SJCRH30 (cell line): ENCODE measurements at regions not wholly inside any gene's neighbourhood (a gene's known extent, or its start where the extent isn't known, plus 50 kb on each side); places are given as distances from the start of the nearest gene placed in this dataset.

ENCODE experiments used
- DNase-seq, 2 experiments: peaks; one replicate each; pipeline ENCODE4 v3.0.0-alpha.2; 2015 to 2020
- H3K27ac ChIP-seq: fragments of 250-450 bp; sonication (Bioruptor Pico); 2 replicates; pipeline ENCODE4 v1.5.1; 2020; ENCODE audit warnings: mild to moderate bottlenecking, moderate library complexity
- H3K27me3 ChIP-seq: fragments of 250-450 bp; sonication (Bioruptor Pico); 2 replicates; pipeline ENCODE4 v1.5.1; 2020; ENCODE audit warnings: mild to moderate bottlenecking, moderate library complexity
- H3K36me3 ChIP-seq: fragments of 250-450 bp; sonication (Bioruptor Pico); 2 replicates; pipeline ENCODE4 v1.5.1; 2020; ENCODE audit warnings: mild to moderate bottlenecking, moderate library complexity
- H3K4me1 ChIP-seq: fragments of 250-450 bp; sonication (Bioruptor Pico); 2 replicates; pipeline ENCODE4 v1.5.1; 2020; ENCODE audit warnings: mild to moderate bottlenecking, moderate library complexity
- H3K4me3 ChIP-seq: fragments of 250-450 bp; sonication (Bioruptor Pico); 2 replicates; pipeline ENCODE4 v1.5.1; 2020; ENCODE audit warnings: mild to moderate bottlenecking, moderate library complexity
- H3K9me3 ChIP-seq: fragments of 250-450 bp; sonication (Bioruptor Pico); replicated peaks from 2 replicates; pipeline ENCODE4 v1.5.1; 2020; ENCODE audit warnings: mild to moderate bottlenecking, moderate library complexity

DNA sequence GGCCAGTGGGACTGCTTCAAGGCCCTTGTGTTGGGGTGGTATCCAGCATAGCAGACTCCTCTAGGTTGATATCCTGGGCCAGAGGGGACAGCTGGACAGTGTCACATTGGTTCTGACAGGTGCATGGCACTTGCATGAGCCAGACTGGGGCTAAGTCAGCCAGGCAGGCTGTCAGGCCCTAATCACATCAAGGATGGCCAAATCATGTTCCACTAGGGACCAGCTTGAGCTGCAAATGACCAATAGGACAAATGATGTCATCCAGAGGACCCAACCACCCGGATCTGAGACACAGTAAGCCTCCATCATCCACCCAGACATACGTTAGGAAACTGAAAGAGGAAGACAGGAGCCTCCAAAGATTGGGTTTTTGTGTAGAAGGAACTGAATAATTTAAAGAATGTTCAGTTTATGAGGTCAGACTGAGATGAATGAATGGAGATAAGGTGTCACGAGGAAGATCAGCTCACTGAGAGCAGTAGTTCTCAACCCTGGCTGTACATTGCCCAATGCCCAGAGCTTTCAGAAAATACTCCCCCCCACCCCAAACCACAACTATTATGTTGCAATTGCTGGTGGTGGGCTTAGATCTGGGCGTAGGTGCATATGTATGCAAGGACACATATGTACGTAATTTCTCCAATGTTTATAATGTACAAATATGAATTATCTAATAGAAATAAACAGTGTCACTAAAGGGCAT is 75.2 kb upstream of the INHBA start:
- DNase-seq, result no peak
- no peaks in the 10 kb centered on the region for H3K9me3 ChIP-seq
- H3K36me3 ChIP-seq, result no peaks in the 10 kb centered on the region
- H3K27me3 ChIP-seq, result no peaks in the 10 kb centered on the region
- H3K4me1 ChIP-seq, result no peaks in the 10 kb centered on the region
- no peak overlapping the region for H3K27ac ChIP-seq
- H3K4me3 ChIP-seq, result no peak overlapping the region

GRCh38 chr7:41774966-41775365 is 72.1 kb upstream of the INHBA start:
- Histone ChIP-seq H3K27me3 (no peaks in the 10 kb centered on the region), H3K27ac (no peak overlapping the region), H3K4me1 (no peaks in the 10 kb centered on the region), H3K9me3 (no peaks in the 10 kb centered on the region), H3K4me3 (no peak overlapping the region), H3K36me3 (no peaks in the 10 kb centered on the region)
- DNase-seq, result no peak

DNA sequence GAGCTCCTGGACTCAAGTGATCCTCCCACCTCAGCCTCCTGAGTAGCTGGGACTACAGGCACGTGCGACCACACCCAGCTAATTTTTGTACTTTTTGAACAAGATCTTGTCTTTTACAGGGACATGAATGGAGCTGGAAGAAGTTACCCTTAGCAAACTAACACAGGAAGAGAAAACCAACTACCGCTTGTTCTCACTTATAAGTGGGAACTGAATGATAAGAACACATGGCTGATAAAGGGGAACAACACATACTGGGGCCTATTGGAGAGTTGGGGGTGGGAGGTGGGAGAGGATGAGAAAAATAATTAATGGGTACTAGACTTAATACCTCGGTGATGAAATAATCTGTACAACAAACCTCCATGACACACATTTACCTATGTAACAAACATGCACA is 70.9 kb upstream of the INHBA start:
- Histone ChIP-seq H3K27me3 (no peaks in the 10 kb centered on the region), H3K9me3 (no peaks in the 10 kb centered on the region; the same call in 1 of the 2 replicates), H3K4me1 (no peaks in the 10 kb centered on the region), H3K36me3 (no peaks in the 10 kb centered on the region), H3K4me3 (no peak overlapping the region), H3K27ac (no peak overlapping the region)
- DNase-seq, result no peak

GRCh38 chr7:41771717-41772116 is 68.8 kb upstream of the INHBA start:
- Histone ChIP-seq H3K27me3 (no peaks in the 10 kb centered on the region), H3K36me3 (no peaks in the 10 kb centered on the region), H3K4me1 (no peaks in the 10 kb centered on the region), H3K4me3 (no peak overlapping the region), H3K27ac (no peak overlapping the region), H3K9me3 (no peaks in the 10 kb centered on the region; the same call in 1 of the 2 replicates)
- no peak for DNase-seq

GRCh38 chr7:41769162-41769561 is 66.3 kb upstream of the INHBA start:
- H3K4me3 ChIP-seq, result no peak overlapping the region
- no peaks in the 10 kb centered on the region; the same call in 1 of the 2 replicates for H3K9me3 ChIP-seq
- H3K4me1 ChIP-seq, result no peaks in the 10 kb centered on the region
- no peaks in the 10 kb centered on the region; the same call in 1 of the 2 replicates for H3K27me3 ChIP-seq
- DNase-seq, result no peak
- H3K36me3 ChIP-seq, result no peaks in the 10 kb centered on the region
- no peak overlapping the region for H3K27ac ChIP-seq

DNA sequence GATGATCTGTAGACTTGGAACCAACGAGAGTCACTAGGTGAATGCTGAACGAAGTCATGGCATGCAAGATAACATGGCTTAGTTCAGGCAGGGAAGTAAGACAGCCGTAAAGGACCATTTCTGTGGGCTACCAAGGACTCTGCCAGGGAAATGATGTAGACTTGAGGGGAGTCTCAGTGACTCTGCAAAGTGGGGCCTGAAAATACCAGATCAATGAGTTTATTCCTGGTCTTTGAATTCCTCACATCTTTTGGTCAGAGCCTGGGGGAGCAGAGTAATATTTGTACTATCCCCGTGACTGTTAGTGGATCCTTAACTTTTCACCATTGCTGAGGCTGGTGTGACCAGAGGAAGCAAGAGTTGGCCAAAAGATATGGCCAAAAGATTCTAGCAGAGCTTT is 60.7 kb upstream of the INHBA start:
- Histone ChIP-seq H3K4me3 (no peak overlapping the region), H3K9me3 (no peaks in the 10 kb centered on the region), H3K27ac (no peak overlapping the region), H3K27me3 (no peaks in the 10 kb centered on the region; the same call in 1 of the 2 replicates), H3K36me3 (no peaks in the 10 kb centered on the region), H3K4me1 (no peaks in the 10 kb centered on the region)
- DNase-seq, result no peak

DNA sequence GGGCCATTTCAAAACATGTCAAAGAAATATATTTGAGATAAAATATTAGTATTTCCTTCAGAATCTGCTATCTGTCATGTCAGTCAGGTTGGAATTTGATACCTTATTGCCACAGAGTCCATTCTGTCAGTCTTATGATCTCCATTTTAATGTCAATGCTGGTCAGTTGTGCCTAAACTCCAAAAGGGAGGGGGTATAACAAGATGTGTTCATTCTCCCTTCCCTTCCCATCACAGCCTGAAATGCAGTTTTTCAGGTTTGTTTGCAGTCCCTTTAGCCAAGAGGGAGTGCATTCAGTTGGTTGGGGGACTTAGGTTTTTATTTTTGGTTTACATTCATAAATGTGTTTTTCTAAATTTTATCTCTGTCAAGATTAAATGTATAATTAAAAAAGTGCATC is 59.8 kb upstream of the INHBA start:
- H3K27me3 ChIP-seq, result no peaks in the 10 kb centered on the region; the same call in 1 of the 2 replicates
- H3K9me3 ChIP-seq, result no peaks in the 10 kb centered on the region
- DNase-seq, result no peak
- H3K36me3 ChIP-seq, result no peaks in the 10 kb centered on the region
- H3K4me1 ChIP-seq, result no peaks in the 10 kb centered on the region
- H3K27ac ChIP-seq, result no peak overlapping the region
- no peak overlapping the region for H3K4me3 ChIP-seq

DNA sequence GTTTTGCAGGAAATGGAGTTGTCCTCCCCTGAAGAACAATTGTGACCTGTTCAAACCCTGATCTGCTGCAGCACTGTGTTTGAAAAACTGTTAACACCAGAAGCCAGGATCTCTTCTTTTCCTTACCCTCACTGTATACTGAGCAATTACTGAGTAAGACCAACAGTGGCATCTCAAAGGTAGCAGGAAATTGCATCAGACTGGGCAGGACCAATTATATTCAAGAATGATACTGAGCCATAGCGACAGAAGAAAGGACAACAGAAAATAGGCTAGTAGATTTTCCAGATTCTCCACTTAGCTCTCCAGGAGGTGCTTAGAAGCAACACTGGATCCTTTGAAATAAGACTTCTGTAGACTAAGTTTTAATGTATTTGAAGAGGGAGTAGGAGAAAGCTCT is 57.4 kb upstream of the INHBA start:
- H3K4me3 ChIP-seq, result no peak overlapping the region
- H3K4me1 ChIP-seq, result no peaks in the 10 kb centered on the region
- no peaks in the 10 kb centered on the region for H3K36me3 ChIP-seq
- peaks cover 2% of the 10 kb centered on the region; the same call in 1 of the 2 replicates for H3K9me3 ChIP-seq
- H3K27ac ChIP-seq, result no peak overlapping the region
- DNase-seq, result no peak
- H3K27me3 ChIP-seq, result no peaks in the 10 kb centered on the region

DNA sequence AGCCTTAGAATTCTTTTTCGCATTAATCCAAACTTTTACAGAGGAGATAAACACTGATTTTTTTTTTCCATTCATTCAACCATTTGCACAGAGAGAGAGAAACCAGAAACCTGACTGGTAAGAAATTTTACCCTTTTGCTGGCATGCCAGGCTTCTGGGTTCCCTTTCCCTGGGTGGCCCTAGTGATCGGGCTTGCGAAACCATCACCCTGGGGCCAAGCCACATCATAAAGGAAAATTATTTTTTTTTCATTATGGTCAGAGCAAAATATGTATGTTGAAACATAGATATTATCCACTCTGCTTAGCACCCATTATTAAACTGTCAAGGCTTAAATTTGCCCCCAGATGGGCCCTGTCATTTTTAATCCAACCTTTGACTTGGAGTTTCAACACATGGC is 55.4 kb upstream of the INHBA start:
- H3K4me1 ChIP-seq, result no peaks in the 10 kb centered on the region
- no peaks in the 10 kb centered on the region for H3K36me3 ChIP-seq
- H3K4me3 ChIP-seq, result no peak overlapping the region
- DNase-seq, result no peak
- H3K9me3 ChIP-seq, result peaks cover 2% of the 10 kb centered on the region; the same call in 1 of the 2 replicates
- H3K27me3 ChIP-seq, result no peaks in the 10 kb centered on the region
- no peak overlapping the region for H3K27ac ChIP-seq

- H3K36me3 ChIP-seq, result no peaks in the 10 kb centered on the region
- DNase-seq, result no peak
- peaks cover 2% of the 10 kb centered on the region; the same call in 1 of the 2 replicates for H3K9me3 ChIP-seq
- H3K27ac ChIP-seq, result no peak overlapping the region
- H3K4me3 ChIP-seq, result no peak overlapping the region
- no peaks in the 10 kb centered on the region for H3K4me1 ChIP-seq
- H3K27me3 ChIP-seq, result no peaks in the 10 kb centered on the region
Measured at GRCh38 chr7:41756650-41757182, 53.8 kb upstream of the INHBA start.

GRCh38 chr7:41755096-41755495 is 52.2 kb upstream of the INHBA start:
- Histone ChIP-seq H3K27me3 (no peaks in the 10 kb centered on the region), H3K4me3 (no peak overlapping the region), H3K4me1 (no peaks in the 10 kb centered on the region), H3K36me3 (no peaks in the 10 kb centered on the region), H3K9me3 (peaks cover 2% of the 10 kb centered on the region; the same call in 1 of the 2 replicates), H3K27ac (no peak overlapping the region)
- DNase-seq, result no peak

GRCh38 chr7:41754046-41754445 is 51.2 kb upstream of the INHBA start:
- H3K4me3 ChIP-seq, result no peak overlapping the region
- peaks cover 2% of the 10 kb centered on the region; the same call in 1 of the 2 replicates for H3K9me3 ChIP-seq
- no peak overlapping the region for H3K27ac ChIP-seq
- DNase-seq, result no peak
- H3K36me3 ChIP-seq, result no peaks in the 10 kb centered on the region
- H3K4me1 ChIP-seq, result no peaks in the 10 kb centered on the region
- no peaks in the 10 kb centered on the region for H3K27me3 ChIP-seq
